Middle frontal gyrus (tissue), 1 donor: ENCODE measurements at regions not wholly inside any gene's neighbourhood (a gene's known extent, or its start where the extent isn't known, plus 50 kb on each side); places are given as distances from the start of the nearest gene placed in this dataset.

Experiments used
- DNase-seq: peaks from one replicate; pipeline ENCODE4 v3.0.0-alpha.2; 2015; ENCODE audit warnings: low spot score; ENCODE audit errors: extremely low spot score

GRCh38 chr1:58890609-58891008 lies 106.8 kb upstream of the JUN start:
- no peak for DNase-seq

GRCh38 chr1:58891347-58891746 lies 107.5 kb upstream of the JUN start:
- DNase-seq: no peak

GRCh38 chr1:58893257-58893869 lies 109.5 kb upstream of the JUN start:
- DNase-seq: no peak

GRCh38 chr1:58895082-58895481 lies 111.2 kb upstream of the JUN start:
- no peak for DNase-seq

- no peak for DNase-seq
These were observed 111.8 kb upstream of the JUN start for GRCh38 chr1:58895559-58896145.

DNA sequence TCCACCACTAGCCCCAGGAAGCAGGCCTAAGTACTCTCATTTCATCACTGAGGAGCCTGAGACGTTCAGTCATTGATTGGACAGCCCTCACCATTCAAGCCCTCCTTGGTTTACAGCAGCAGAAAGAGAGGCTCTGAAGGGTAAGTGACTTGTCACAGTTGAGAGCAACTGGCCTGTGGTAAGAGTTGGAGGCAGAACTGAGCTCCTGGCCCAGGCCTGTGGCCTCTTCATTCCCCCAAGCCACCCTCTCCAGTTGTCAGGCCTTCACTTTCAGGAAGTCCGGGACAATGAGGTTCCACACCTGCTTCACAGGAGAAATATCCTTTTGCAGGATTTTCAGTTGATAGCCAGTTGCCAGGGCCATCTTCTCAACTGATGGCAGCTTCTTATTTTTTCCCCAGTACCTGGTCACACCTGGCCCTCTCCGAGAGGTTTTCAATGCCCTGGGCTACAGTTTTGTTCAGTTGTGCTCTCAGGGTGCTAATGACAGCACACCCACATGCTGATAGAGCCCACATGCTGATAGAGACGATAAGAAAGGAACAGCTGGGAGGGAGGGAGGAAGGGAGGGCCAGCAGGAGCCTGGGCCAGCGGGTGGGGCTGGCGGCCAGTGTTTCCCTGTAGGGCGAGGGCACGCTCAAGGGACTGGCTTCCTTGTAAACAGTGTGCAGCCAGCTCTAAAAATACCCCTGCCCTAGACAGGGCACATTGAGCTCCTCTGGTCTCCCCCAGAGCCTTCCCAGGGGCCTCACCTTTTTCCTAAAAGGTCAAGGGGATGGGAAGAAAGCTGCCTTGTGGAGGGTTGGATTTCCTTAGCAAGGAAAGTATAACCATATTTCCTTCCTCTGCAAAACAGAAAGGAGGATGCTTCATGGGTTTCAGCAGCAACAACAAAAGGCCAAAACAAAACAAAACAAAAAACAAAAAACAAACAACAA lies 112.7 kb upstream of the JUN start:
- DNase-seq: no peak

GRCh38 chr1:58898739-58899586 lies 115.1 kb upstream of the JUN start:
- no peak for DNase-seq

DNA sequence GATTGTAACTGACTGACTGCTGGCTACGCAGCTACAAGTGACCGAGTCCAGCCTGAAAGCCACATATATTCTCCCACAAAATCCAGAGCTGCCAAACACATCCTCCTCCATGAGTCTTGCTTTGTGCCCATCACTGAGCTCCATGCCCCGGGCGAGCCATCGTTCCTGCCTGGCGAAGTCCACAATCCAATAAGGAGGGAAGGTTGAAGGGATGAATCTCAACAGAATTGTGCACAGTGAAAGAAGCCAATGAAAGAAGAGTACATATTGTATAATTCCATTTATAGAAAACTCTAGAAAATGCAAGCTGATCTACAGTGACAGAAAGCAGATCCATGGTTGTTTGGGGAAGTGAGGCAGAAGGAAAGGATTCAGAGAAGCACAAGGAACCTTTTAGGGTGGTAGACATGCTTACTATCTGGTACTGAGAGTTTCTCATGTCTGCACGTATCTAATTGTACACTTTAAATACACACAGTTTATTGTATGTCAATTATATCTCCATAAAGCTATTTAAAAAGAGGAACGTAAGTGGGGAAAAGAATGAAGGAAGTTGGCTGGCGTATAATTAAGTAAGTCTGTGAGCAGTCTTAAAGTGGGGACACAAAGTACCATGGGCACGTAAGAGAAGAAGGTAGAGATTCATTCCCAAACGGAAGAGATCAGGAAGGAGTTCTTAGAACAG lies 115.9 kb upstream of the JUN start:
- DNase-seq: no peak

- DNase-seq: no peak
These were observed 116.5 kb upstream of the JUN start for GRCh38 chr1:58900396-58900795.

DNA sequence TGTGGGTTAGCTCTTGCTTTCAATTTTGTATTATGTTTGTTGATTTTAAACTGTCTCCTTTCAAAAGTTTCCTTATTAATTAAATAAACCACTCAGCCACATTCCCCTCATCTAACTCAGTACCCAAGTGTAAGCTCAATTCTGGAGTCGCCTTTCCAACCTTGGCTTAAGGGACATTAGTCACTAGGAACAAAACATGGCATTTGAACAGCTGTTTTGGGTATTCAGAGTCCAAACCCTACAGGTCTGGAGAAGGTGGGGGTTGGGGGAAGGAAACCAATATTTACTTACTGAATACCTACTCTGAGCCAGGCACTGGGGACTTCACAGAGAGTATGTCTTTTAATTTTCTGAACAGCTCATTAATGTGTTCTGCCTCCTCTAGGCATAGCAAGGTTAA lies 117.2 kb upstream of the JUN start:
- no peak for DNase-seq

DNA sequence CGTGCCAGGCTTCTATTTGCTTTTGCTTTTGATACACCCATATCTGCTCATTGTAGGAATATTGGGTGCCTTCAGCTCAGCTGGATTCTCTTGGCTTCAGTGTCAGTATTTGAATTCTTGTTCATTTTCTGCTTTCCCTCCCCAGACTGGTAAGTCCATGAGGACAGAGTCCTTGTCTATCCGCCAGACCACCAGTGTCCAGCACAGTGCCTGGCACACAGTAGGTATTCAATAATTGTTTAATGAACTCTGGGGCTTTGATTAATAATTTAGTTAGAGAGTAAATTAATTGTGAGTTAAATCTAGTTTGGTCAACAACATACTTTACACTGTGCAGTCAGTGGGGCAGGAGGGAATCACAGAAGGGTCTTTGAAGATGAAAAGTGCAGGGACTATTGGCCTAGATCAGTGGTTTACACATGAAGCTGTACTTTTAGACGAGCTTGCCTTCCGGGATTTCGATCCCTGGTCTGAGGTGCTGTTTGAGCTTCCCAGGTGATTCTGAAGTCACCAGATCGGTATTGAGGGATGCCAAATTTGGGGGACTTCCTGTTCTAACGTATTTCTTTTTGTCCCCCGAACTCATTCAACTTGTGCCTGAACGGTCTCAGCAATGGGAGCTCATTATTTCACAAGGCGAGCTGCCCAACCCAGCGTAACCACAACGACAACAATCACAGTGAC lies 119.1 kb upstream of the JUN start:
- no peak for DNase-seq

- DNase-seq: peak; percentile 79
These were observed 119.9 kb upstream of the JUN start for GRCh38 chr1:58903514-58904298.

- DNase-seq: no peak
These were observed 120.7 kb upstream of the JUN start for GRCh38 chr1:58904299-58905125.

DNA sequence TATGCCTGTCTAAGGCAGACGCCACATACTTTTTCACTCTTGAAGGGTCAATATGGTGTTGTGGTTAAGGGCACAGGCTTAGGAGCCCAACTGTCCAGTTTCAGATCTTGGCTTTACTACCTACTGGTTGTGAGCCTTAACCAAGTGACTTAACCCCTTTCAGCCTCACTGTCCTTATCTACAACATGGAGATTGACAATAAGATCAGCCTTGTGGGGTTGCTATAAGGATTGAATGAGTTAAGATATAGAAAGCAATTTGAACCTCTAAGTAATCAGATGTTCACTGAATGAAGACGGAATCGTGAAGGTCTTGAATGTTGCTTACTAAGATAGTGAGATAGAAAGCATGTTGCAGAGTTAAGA lies 121.3 kb upstream of the JUN start:
- DNase-seq: no peak

- no peak for DNase-seq
These were observed 121.9 kb upstream of the JUN start for GRCh38 chr1:58905628-58906221.

DNA sequence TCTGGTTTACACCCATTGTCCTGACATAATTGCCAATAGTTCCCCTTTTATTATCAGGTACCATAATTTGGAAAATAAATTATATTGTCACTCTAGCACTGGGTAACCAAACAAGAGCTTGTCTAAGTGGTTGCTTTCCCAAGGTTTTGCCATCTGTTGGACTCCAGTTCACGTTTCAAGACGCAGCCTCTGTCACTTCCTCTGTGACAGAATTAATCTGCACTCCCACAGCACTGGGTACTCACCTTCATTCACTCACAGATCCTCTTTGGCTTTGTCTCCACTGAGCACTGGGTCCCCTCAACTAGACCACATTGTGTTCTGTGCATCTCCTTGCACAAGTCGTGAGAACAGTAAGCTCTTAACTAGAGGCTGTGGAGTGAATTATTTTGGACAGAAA lies 123.6 kb upstream of the JUN start:
- no peak for DNase-seq

- DNase-seq: no peak
These were observed 125.0 kb upstream of the JUN start for GRCh38 chr1:58908561-58909560.
